ENCODE measurements at regions not wholly inside any gene's neighbourhood (a gene's known extent, or its start where the extent isn't known, plus 50 kb on each side); places are given as distances from the start of the nearest gene placed in this dataset.

- Histone ChIP-seq H2AK5ac (ENCODE audit: low read length, severe bottlenecking) (no peak overlapping the region), H3K9me3 (ENCODE audit: control insufficient read depth, low read length) (no peaks in the 10 kb centered on the region), H3K14ac (ENCODE audit: low read length in 2 of 2) (no peak overlapping the region), H2AFZ (ENCODE audit: low read depth, low read length) (no peak overlapping the region), H3K9ac (ENCODE audit: low read length) (no peak overlapping the region), H3K4me1 (ENCODE audit: control insufficient read depth, insufficient read depth, low read depth, low read length) (peaks cover 5% of the 10 kb centered on the region), H3K23ac (ENCODE audit: low read length in 2 of 2) (no peak overlapping the region), H3K4me3 (ENCODE audit: insufficient read depth in 1 of 2, low read depth in 1 of 2, low read length in 2 of 2) (no peak overlapping the region), H3K27me3 (ENCODE audit: control insufficient read depth in 1 of 2, insufficient read depth in 1 of 2, low read length in 2 of 2) (no peaks in the 10 kb centered on the region), H3K18ac (ENCODE audit: low read depth in 1 of 2, low read length in 2 of 2) (no peak overlapping the region), H2BK15ac (ENCODE audit: low read depth, poor library complexity, severe bottlenecking) (no peak overlapping the region), H3K4me2 (ENCODE audit: low read length, poor library complexity, severe bottlenecking) (no peak overlapping the region), H4K91ac (ENCODE audit: low read length) (no peak overlapping the region), H2BK12ac (ENCODE audit: low read length in 2 of 2) (no peak overlapping the region), H2BK5ac (ENCODE audit: low read depth, low read length, poor library complexity, severe bottlenecking) (no peak overlapping the region), H3K36me3 (ENCODE audit: control insufficient read depth in 1 of 2, insufficient read depth in 2 of 2, low read depth in 1 of 2, low read length in 2 of 2) (no peaks in the 10 kb centered on the region), H4K8ac (ENCODE audit: low read length) (no peak overlapping the region), H3K79me1 (replicated peaks; ENCODE audit: low read length, poor library complexity, severe bottlenecking) (no peaks in the 10 kb centered on the region), H2BK120ac (ENCODE audit: low read depth, low read length) (no peak overlapping the region), H3K4ac (ENCODE audit: low read depth in 1 of 2, low read length in 2 of 2) (no peak overlapping the region), H3K27ac (ENCODE audit: low read length, poor library complexity, severe bottlenecking) (no peak overlapping the region)
- peak; percentile 80 for DNase-seq
- WGBS, result 56% methylated on average over 3 of the region's 8 CpGs
Observed at GRCh38 chr2:8605351-8606065, 76.3 kb upstream of the ID2 start.

GRCh38 chr2:8606226-8606625 lies 75.6 kb upstream of the ID2 start:
- Histone ChIP-seq H2AK5ac (ENCODE audit: low read length, severe bottlenecking) (no peak overlapping the region), H3K27ac (ENCODE audit: low read length, poor library complexity, severe bottlenecking) (no peak overlapping the region), H3K18ac (ENCODE audit: low read depth in 1 of 2, low read length in 2 of 2) (no peak overlapping the region), H3K4me3 (ENCODE audit: insufficient read depth in 1 of 2, low read depth in 1 of 2, low read length in 2 of 2) (no peak overlapping the region), H2BK5ac (ENCODE audit: low read depth, low read length, poor library complexity, severe bottlenecking) (no peak overlapping the region), H3K79me1 (replicated peaks; ENCODE audit: low read length, poor library complexity, severe bottlenecking) (no peaks in the 10 kb centered on the region), H3K9ac (ENCODE audit: low read length) (no peak overlapping the region), H3K4me1 (ENCODE audit: control insufficient read depth, insufficient read depth, low read depth, low read length) (peaks cover 5% of the 10 kb centered on the region), H2BK12ac (ENCODE audit: low read length in 2 of 2) (peak overlapping the region in 1 of 2 experiments; percentile 8), H3K14ac (ENCODE audit: low read length in 2 of 2) (no peak overlapping the region), H3K9me3 (ENCODE audit: control insufficient read depth, low read length) (peaks cover 2% of the 10 kb centered on the region), H3K27me3 (ENCODE audit: control insufficient read depth in 1 of 2, insufficient read depth in 1 of 2, low read length in 2 of 2) (no peaks in the 10 kb centered on the region), H4K8ac (ENCODE audit: low read length) (no peak overlapping the region), H3K36me3 (ENCODE audit: control insufficient read depth in 1 of 2, insufficient read depth in 2 of 2, low read depth in 1 of 2, low read length in 2 of 2) (no peaks in the 10 kb centered on the region), H3K23ac (ENCODE audit: low read length in 2 of 2) (no peak overlapping the region), H2AFZ (ENCODE audit: low read depth, low read length) (no peak overlapping the region), H3K4ac (ENCODE audit: low read depth in 1 of 2, low read length in 2 of 2) (no peak overlapping the region), H2BK15ac (ENCODE audit: low read depth, poor library complexity, severe bottlenecking) (no peak overlapping the region), H2BK120ac (ENCODE audit: low read depth, low read length) (peak overlapping the region; percentile 9), H4K91ac (ENCODE audit: low read length) (no peak overlapping the region), H3K4me2 (ENCODE audit: low read length, poor library complexity, severe bottlenecking) (no peak overlapping the region)
- no peak for DNase-seq
- 98% methylated on average over 6 of the region's 8 CpGs for WGBS

GRCh38 chr2:8606649-8607550 lies 75.0 kb upstream of the ID2 start:
- Histone ChIP-seq H3K4ac (ENCODE audit: low read depth in 1 of 2, low read length in 2 of 2) (no peak overlapping the region), H2BK12ac (ENCODE audit: low read length in 2 of 2) (peak overlapping the region in 1 of 2 experiments; percentile 33), H3K27me3 (ENCODE audit: control insufficient read depth in 1 of 2, insufficient read depth in 1 of 2, low read length in 2 of 2) (peaks cover 0 to 7% of the 10 kb centered on the region in 2 experiments), H2AK5ac (ENCODE audit: low read length, severe bottlenecking) (no peak overlapping the region), H3K4me2 (ENCODE audit: low read length, poor library complexity, severe bottlenecking) (no peak overlapping the region), H2BK15ac (ENCODE audit: low read depth, poor library complexity, severe bottlenecking) (no peak overlapping the region), H3K9me3 (ENCODE audit: control insufficient read depth, low read length) (peaks cover 2% of the 10 kb centered on the region), H4K91ac (ENCODE audit: low read length) (peak overlapping the region; percentile 43), H3K23ac (ENCODE audit: low read length in 2 of 2) (no peak overlapping the region), H3K14ac (ENCODE audit: low read length in 2 of 2) (no peak overlapping the region), H2BK5ac (ENCODE audit: low read depth, low read length, poor library complexity, severe bottlenecking) (no peak overlapping the region), H3K4me1 (ENCODE audit: control insufficient read depth, insufficient read depth, low read depth, low read length) (peaks cover 5% of the 10 kb centered on the region), H2BK120ac (ENCODE audit: low read depth, low read length) (no peak overlapping the region), H3K4me3 (ENCODE audit: insufficient read depth in 1 of 2, low read depth in 1 of 2, low read length in 2 of 2) (no peak overlapping the region), H4K8ac (ENCODE audit: low read length) (no peak overlapping the region), H3K36me3 (ENCODE audit: control insufficient read depth in 1 of 2, insufficient read depth in 2 of 2, low read depth in 1 of 2, low read length in 2 of 2) (no peaks in the 10 kb centered on the region), H3K79me1 (replicated peaks; ENCODE audit: low read length, poor library complexity, severe bottlenecking) (no peaks in the 10 kb centered on the region), H2AFZ (ENCODE audit: low read depth, low read length) (no peak overlapping the region), H3K9ac (ENCODE audit: low read length) (no peak overlapping the region), H3K18ac (ENCODE audit: low read depth in 1 of 2, low read length in 2 of 2) (no peak overlapping the region), H3K27ac (ENCODE audit: low read length, poor library complexity, severe bottlenecking) (no peak overlapping the region)
- DNase-seq, result no peak
- 93% methylated on average over 20 of the region's 20 CpGs for WGBS

DNA sequence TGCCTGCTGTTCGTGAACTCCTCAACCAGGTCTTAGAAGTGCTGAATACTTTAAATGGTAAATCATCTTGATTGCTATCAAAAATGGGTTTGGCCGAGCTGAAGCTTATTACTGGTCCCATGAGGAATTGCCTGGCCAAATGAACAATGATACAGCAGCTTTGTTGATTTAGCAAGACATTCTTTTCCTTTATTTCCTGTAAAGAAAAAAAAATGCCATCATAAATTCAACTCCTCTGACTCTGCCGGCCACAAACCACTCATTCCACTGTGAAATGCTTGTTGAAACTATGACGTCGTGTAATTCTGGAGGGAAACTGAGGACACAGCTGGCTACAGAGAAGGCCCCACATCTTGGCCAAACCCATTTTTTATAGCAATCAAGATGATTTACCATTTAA lies 74.2 kb upstream of the ID2 start:
- no peak overlapping the region for H2BK5ac ChIP-seq (ENCODE audit: low read depth, low read length, poor library complexity, severe bottlenecking)
- peak overlapping the region; percentile 43 for H4K91ac ChIP-seq (ENCODE audit: low read length)
- H3K27me3 ChIP-seq (ENCODE audit: control insufficient read depth in 1 of 2, insufficient read depth in 1 of 2, low read length in 2 of 2), result peaks cover 0 to 12% of the 10 kb centered on the region in 2 experiments
- peak; percentile 29 for DNase-seq
- H3K36me3 ChIP-seq (ENCODE audit: control insufficient read depth in 1 of 2, insufficient read depth in 2 of 2, low read depth in 1 of 2, low read length in 2 of 2), result no peaks in the 10 kb centered on the region
- no peak overlapping the region for H3K4me3 ChIP-seq (ENCODE audit: insufficient read depth in 1 of 2, low read depth in 1 of 2, low read length in 2 of 2)
- no peaks in the 10 kb centered on the region for H3K79me1 ChIP-seq (replicated peaks; ENCODE audit: low read length, poor library complexity, severe bottlenecking)
- H3K14ac ChIP-seq (ENCODE audit: low read length in 2 of 2), result no peak overlapping the region
- H2BK12ac ChIP-seq (ENCODE audit: low read length in 2 of 2), result no peak overlapping the region
- H3K18ac ChIP-seq (ENCODE audit: low read depth in 1 of 2, low read length in 2 of 2), result no peak overlapping the region
- no peak overlapping the region for H3K4me2 ChIP-seq (ENCODE audit: low read length, poor library complexity, severe bottlenecking)
- no peak overlapping the region for H4K8ac ChIP-seq (ENCODE audit: low read length)
- H3K9ac ChIP-seq (ENCODE audit: low read length), result no peak overlapping the region
- no peak overlapping the region for H3K4ac ChIP-seq (ENCODE audit: low read depth in 1 of 2, low read length in 2 of 2)
- peaks cover 2% of the 10 kb centered on the region for H3K9me3 ChIP-seq (ENCODE audit: control insufficient read depth, low read length)
- no peak overlapping the region for H2BK120ac ChIP-seq (ENCODE audit: low read depth, low read length)
- H2AK5ac ChIP-seq (ENCODE audit: low read length, severe bottlenecking), result peak overlapping the region; percentile 32
- peaks cover 5% of the 10 kb centered on the region for H3K4me1 ChIP-seq (ENCODE audit: control insufficient read depth, insufficient read depth, low read depth, low read length)
- H2BK15ac ChIP-seq (ENCODE audit: low read depth, poor library complexity, severe bottlenecking), result no peak overlapping the region
- 73% methylated on average over 4 of the region's 5 CpGs for WGBS
- no peak overlapping the region for H3K27ac ChIP-seq (ENCODE audit: low read length, poor library complexity, severe bottlenecking)
- no peak overlapping the region for H3K23ac ChIP-seq (ENCODE audit: low read length in 2 of 2)
- H2AFZ ChIP-seq (ENCODE audit: low read depth, low read length), result no peak overlapping the region

All from mesenchymal stem cell (in vitro differentiated cells and primary cell).